B cell (primary cell): ENCODE measurements at regions not wholly inside any gene's neighbourhood (a gene's known extent, or its start where the extent isn't known, plus 50 kb on each side); places are given as distances from the start of the nearest gene placed in this dataset.

Experiments
- ATAC-seq: fragments of 200-7000 bp; cut with Tn5 transposase; one replicate; pipeline ENCODE4 v1.10.0; 2021; ENCODE audit warnings: low read depth, mild to moderate bottlenecking, moderate number of reproducible peaks, moderate library complexity
- CTCF ChIA-PET: fragments of 350-600 bp; sonication (Branson Sonifier 250); formaldehyde crosslinking; loops from one replicate; lab custom pipeline; 2021; ENCODE audit warnings: antibody characterized with exemption, inconsistent platforms; lab: Charles Lee
- POLR2A ChIA-PET: fragments of 350-600 bp; sonication (Branson Sonifier 250); formaldehyde crosslinking; loops from one replicate; lab custom pipeline; 2021; ENCODE audit warnings: antibody characterized with exemption; lab: Charles Lee
- DNase-seq: peaks from one replicate; pipeline ENCODE4 v3.0.0; 2013
- H2AFZ ChIP-seq: 2 replicates; pipeline ENCODE4 v1.6.1; 2012; ENCODE audit warnings: mild to moderate bottlenecking, low read depth, low read length; ENCODE audit not compliant: insufficient read depth, poor library complexity, severe bottlenecking
- H3K27ac ChIP-seq, 2 donors: 1 replicate in 1 of 2; 2 replicates in 1 of 2; pipeline ENCODE4 v1.5.1; 2012 to 2013; ENCODE audit warnings: low read length in 2 of 2, mild to moderate bottlenecking in 2 of 2, moderate library complexity in 1 of 2
- H3K27me3 ChIP-seq, 4 experiments: fragments of 200-600 bp in 1 of 4; sonication (generic) in 1 of 4; replicated peaks in 1 of 4; 1 replicate in 2 of 4; 2 replicates in 2 of 4; pipeline versions ENCODE4 v1.6.1 to v1.7.0; 2013 to 2016; ENCODE audit warnings: low read length in 3 of 4, mild to moderate bottlenecking in 2 of 4, mixed read lengths in 1 of 4, moderate library complexity in 1 of 4; ENCODE audit not compliant: insufficient read depth in 4 of 4, control insufficient read depth in 3 of 4; ENCODE audit errors: control extremely low read depth in 1 of 4
- H3K36me3 ChIP-seq, 2 experiments: replicated peaks in 1 of 2; 1 replicate in 1 of 2; 2 replicates in 1 of 2; pipeline versions ENCODE4 v1.6.1 to v1.7.1; 2013; ENCODE audit warnings: low read length in 1 of 2; ENCODE audit not compliant: insufficient read depth in 2 of 2, control insufficient read depth in 1 of 2; ENCODE audit errors: control extremely low read depth in 1 of 2, extremely low read depth in 1 of 2
- H3K4me1 ChIP-seq, 2 donors: fragments of 200-600 bp in 1 of 2; sonication (generic) in 1 of 2; 1 replicate in 1 of 2; 2 replicates in 1 of 2; pipeline versions ENCODE4 v1.5.1 to v1.6.1; 2013 to 2017; ENCODE audit warnings: low read length in 2 of 2; ENCODE audit not compliant: control insufficient read depth in 2 of 2, insufficient read depth in 2 of 2
- H3K4me2 ChIP-seq: replicated peaks from 2 replicates; pipeline ENCODE3; 2012; ENCODE audit warnings: mild to moderate bottlenecking, low read depth, low read length; ENCODE audit not compliant: poor library complexity, severe bottlenecking
- H3K4me3 ChIP-seq, 5 experiments: fragments of 200-600 bp in 1 of 5; sonication (generic) in 1 of 5; 1 replicate in 3 of 5; 2 replicates in 2 of 5; pipeline versions ENCODE4 v1.5.1 to v1.7.0; 2011 to 2016; ENCODE audit warnings: low read length in 4 of 5, mild to moderate bottlenecking in 4 of 5, low read depth in 2 of 5, control low read depth in 1 of 5, moderate library complexity in 1 of 5; ENCODE audit not compliant: insufficient read depth in 1 of 5; ENCODE audit errors: control extremely low read depth in 1 of 5, extremely low read depth in 1 of 5
- H3K79me2 ChIP-seq: fragments of 200-600 bp; sonication (generic); one replicate; pipeline ENCODE4 v1.6.0; 2016; ENCODE audit warnings: low read length; ENCODE audit not compliant: control insufficient read depth, insufficient read depth
- H3K9ac ChIP-seq: fragments of 200-600 bp; sonication (generic); 2 replicates; pipeline ENCODE4 v1.6.1; 2017; ENCODE audit warnings: mild to moderate bottlenecking, low read length, moderate library complexity
- H3K9me3 ChIP-seq, 3 donors: one replicate each; pipeline versions ENCODE4 v1.6.1 to v1.7.1; 2013; ENCODE audit warnings: low read length in 2 of 3; ENCODE audit not compliant: control insufficient read depth in 2 of 3, insufficient read depth in 1 of 3; ENCODE audit errors: control extremely low read depth in 1 of 3
- H4K20me1 ChIP-seq: 2 replicates; pipeline ENCODE4 v1.6.0; 2012; ENCODE audit warnings: mild to moderate bottlenecking, low read length; ENCODE audit not compliant: insufficient read depth, control insufficient read depth, poor library complexity, severe bottlenecking
- H3K27ac Mint-ChIP-seq: one replicate; pipeline ENCODE4 v1.8.0; 2021; ENCODE audit warnings: mixed read lengths
- H3K27me3 Mint-ChIP-seq: one replicate; pipeline ENCODE4 v1.8.0; 2021; ENCODE audit warnings: mixed read lengths
- H3K4me1 Mint-ChIP-seq: one replicate; pipeline ENCODE4 v1.8.0; 2021; ENCODE audit warnings: mixed read lengths
- H3K4me3 Mint-ChIP-seq: one replicate; pipeline ENCODE4 v1.8.0; 2021; ENCODE audit warnings: mixed read lengths
- H3K9me3 Mint-ChIP-seq: one replicate; pipeline ENCODE4 v1.8.0; 2022; ENCODE audit warnings: mixed read lengths; ENCODE audit not compliant: insufficient read depth
- EZH2 ChIP-seq: IDR thresholded peaks from 2 replicates; pipeline ENCODE4 v1.6.1; 2012; ENCODE audit warnings: borderline replicate concordance, low read depth, mild to moderate bottlenecking, moderate library complexity, low read length; ENCODE audit not compliant: insufficient read depth, poor library complexity, severe bottlenecking
- WGBS: methylation state at CpG from one replicate; pipeline ENCODE4 v1.1.5; 2013; ENCODE audit warnings: missing lambda C conversion rate; ENCODE audit not compliant: insufficient coverage; 5-methylcytosine and 5-hydroxymethylcytosine counted together
- intact Hi-C: fragments of 100-400 bp; cut with micrococcal nuclease; formaldehyde crosslinking; loops from one replicate; pipeline ENCODE4 v1.10.0; 2022
- TF ChIP-seq, protein P1 (sequence below): fragments of 200-600 bp; IDR thresholded peaks from one replicate; pipeline ENCODE4 v1.8.0; 2022; ENCODE audit warnings: antibody characterized with exemption, mild to moderate bottlenecking

DNA sequence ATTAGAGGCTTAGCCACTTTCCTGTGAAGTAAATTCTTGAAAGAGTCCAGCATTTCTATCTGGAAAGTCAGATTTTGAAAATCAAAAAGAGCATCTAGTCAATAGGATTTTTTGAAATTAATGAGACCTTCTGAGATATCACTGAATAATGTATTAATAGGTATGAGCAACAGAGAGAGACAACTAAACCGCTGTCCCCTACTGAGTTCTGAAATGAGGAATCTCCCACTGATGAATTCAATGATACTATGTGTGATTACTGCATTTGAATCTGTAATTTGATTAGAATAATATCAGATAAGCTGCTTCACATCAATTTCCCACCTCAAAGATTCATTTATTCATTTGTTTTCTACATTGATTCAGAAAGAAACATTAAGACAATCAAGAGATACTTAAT, 252.8 kb downstream of the TMX3 start:
- Histone ChIP-seq H3K79me2 (no peaks in the 10 kb centered on the region), H4K20me1 (no peaks in the 10 kb centered on the region), H3K27me3 (no peaks in the 10 kb centered on the region), H3K27ac (no peak overlapping the region), H3K9ac (no peak overlapping the region), H3K4me1 (no peaks in the 10 kb centered on the region), H3K4me2 (no peak overlapping the region), H2AFZ (no peak overlapping the region), H3K9me3 (peaks cover 0 to 4% (median 0%) of the 10 kb centered on the region in 3 donors), H3K4me3 (no peak overlapping the region), H3K36me3 (no peaks in the 10 kb centered on the region)
- Mint-ChIP-seq H3K4me1 (no peaks in the 10 kb centered on the region), H3K9me3 (no peaks in the 10 kb centered on the region), H3K27ac (no peak overlapping the region), H3K4me3 (no peak overlapping the region), H3K27me3 (no peaks in the 10 kb centered on the region)
- TF ChIP-seq EZH2: no peak
- TF ChIP-seq, protein P1, sequence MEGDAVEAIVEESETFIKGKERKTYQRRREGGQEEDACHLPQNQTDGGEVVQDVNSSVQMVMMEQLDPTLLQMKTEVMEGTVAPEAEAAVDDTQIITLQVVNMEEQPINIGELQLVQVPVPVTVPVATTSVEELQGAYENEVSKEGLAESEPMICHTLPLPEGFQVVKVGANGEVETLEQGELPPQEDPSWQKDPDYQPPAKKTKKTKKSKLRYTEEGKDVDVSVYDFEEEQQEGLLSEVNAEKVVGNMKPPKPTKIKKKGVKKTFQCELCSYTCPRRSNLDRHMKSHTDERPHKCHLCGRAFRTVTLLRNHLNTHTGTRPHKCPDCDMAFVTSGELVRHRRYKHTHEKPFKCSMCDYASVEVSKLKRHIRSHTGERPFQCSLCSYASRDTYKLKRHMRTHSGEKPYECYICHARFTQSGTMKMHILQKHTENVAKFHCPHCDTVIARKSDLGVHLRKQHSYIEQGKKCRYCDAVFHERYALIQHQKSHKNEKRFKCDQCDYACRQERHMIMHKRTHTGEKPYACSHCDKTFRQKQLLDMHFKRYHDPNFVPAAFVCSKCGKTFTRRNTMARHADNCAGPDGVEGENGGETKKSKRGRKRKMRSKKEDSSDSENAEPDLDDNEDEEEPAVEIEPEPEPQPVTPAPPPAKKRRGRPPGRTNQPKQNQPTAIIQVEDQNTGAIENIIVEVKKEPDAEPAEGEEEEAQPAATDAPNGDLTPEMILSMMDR: no peak
- CTCF ChIA-PET: no interaction called here
- no peak for DNase-seq
- ATAC-seq: no peak
- POLR2A ChIA-PET: no interaction called here
- no CpG with 5 or more reads among the region's 1 CpG for WGBS
- intact Hi-C loops: no loop called here

DNA sequence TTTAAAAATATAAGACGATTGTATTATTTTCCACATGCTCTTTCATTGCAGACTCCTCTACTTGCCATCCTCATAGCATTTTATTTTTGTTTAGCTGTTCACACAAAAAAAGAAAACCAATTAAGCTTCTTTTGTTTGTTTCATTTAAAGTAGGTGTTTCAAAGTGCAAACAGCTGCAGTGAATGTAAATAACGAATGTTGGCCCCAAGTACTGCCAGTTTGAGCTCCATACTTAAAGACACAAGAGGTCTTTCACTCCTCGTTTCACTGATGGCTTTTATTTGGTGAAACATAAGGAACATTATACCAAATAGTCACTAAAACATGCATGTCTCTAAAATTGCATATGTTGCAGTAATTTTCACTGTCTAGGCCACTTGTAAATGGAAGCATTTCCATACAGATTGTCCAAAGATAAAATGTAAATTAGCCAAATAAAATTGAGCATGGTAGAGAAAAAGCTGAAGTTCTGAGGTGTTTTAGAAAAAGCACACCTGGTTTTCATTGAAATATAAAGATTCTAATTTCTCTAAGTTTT, 253.4 kb downstream of the TMX3 start:
- Histone ChIP-seq H3K9me3 (peaks cover 0 to 4% (median 0%) of the 10 kb centered on the region in 3 donors), H3K36me3 (no peaks in the 10 kb centered on the region), H3K4me1 (no peaks in the 10 kb centered on the region), H3K27me3 (no peaks in the 10 kb centered on the region), H3K27ac (no peak overlapping the region), H3K4me2 (no peak overlapping the region), H4K20me1 (no peaks in the 10 kb centered on the region), H2AFZ (no peak overlapping the region), H3K9ac (no peak overlapping the region), H3K4me3 (no peak overlapping the region), H3K79me2 (no peaks in the 10 kb centered on the region)
- ATAC-seq (no peak), DNase-seq (no peak)
- no CpG with 5 or more reads among the region's 3 CpGs for WGBS
- Mint-ChIP-seq H3K27me3 (no peaks in the 10 kb centered on the region), H3K9me3 (no peaks in the 10 kb centered on the region), H3K4me1 (no peaks in the 10 kb centered on the region), H3K4me3 (no peak overlapping the region), H3K27ac (no peak overlapping the region)
- TF ChIP-seq EZH2: no peak
- TF ChIP-seq, protein P1: no peak
- CTCF ChIA-PET: no interaction called here
- intact Hi-C loops: no loop called here
- POLR2A ChIA-PET: no interaction called here
